IMR-90 (cell line): ENCODE measurements at regions not wholly inside any gene's neighbourhood (a gene's known extent, or its start where the extent isn't known, plus 50 kb on each side); places are given as distances from the start of the nearest gene placed in this dataset.

Source experiments
- ATAC-seq: fragments of 200-7000 bp; cut with Tn5 transposase; 2 replicates; pipeline ENCODE4 v1.9.1; 2020; ENCODE audit warnings: low read depth, mild to moderate bottlenecking, moderate library complexity
- BruUV-seq: library from RNA; stranded (reverse); fragments of 400-500 nt; replicated peaks from 2 replicates; lab custom pipeline; 2021; lab: Mats Ljungman, UMichigan
- CTCF ChIA-PET: fragments of 300-600 bp; formaldehyde crosslinking; extraction: SDS; loops from one replicate; lab custom pipeline; 2021; ENCODE audit warnings: antibody characterized with exemption; lab: Yijun Ruan, JAX
- POLR2A ChIA-PET: fragments of 300-600 bp; sonication (Branson Sonifier 250); formaldehyde crosslinking; loops from one replicate; lab custom pipeline; 2022; ENCODE audit warnings: antibody characterized with exemption; ENCODE audit not compliant: unreplicated experiment; lab: Charles Lee
- DNase-seq: peaks from one replicate; pipeline ENCODE4 v3.0.0; 2013
- H2AFZ ChIP-seq: replicated peaks from 2 replicates; pipeline ENCODE3; 2013; ENCODE audit warnings: low read length, mild to moderate bottlenecking; ENCODE audit not compliant: poor library complexity
- H2AK5ac ChIP-seq: 2 replicates; pipeline ENCODE4 v1.6.1; 2013; ENCODE audit warnings: low read depth, low read length, inconsistent platforms
- H2AK9ac ChIP-seq: replicated peaks from 2 replicates; pipeline ENCODE3; 2013; ENCODE audit warnings: mild to moderate bottlenecking, low read depth, low read length, moderate library complexity; ENCODE audit not compliant: poor library complexity
- H2BK120ac ChIP-seq: 2 replicates; pipeline ENCODE4 v1.6.1; 2013; ENCODE audit warnings: low read depth, low read length, inconsistent platforms
- H2BK15ac ChIP-seq: 3 replicates; pipeline ENCODE4 v1.6.1; 2013; ENCODE audit warnings: low read depth, low read length, inconsistent platforms
- H2BK20ac ChIP-seq: 2 replicates; pipeline ENCODE4 v1.6.1; 2013; ENCODE audit warnings: low read depth, mild to moderate bottlenecking, inconsistent platforms, low read length, moderate library complexity
- H2BK5ac ChIP-seq: 2 replicates; pipeline ENCODE4 v1.6.1; 2013; ENCODE audit warnings: mild to moderate bottlenecking, low read depth, low read length, inconsistent platforms; ENCODE audit not compliant: poor library complexity, severe bottlenecking
- H3K14ac ChIP-seq: replicated peaks from 2 replicates; pipeline ENCODE4 v1.6.1; 2013; ENCODE audit warnings: low read depth, low read length, inconsistent platforms
- H3K18ac ChIP-seq: 2 replicates; pipeline ENCODE4 v1.6.1; 2013; ENCODE audit warnings: low read depth, low read length, control low read depth
- H3K23ac ChIP-seq: 2 replicates; pipeline ENCODE4 v1.6.1; 2013; ENCODE audit warnings: low read depth, low read length, inconsistent platforms
- H3K27ac ChIP-seq: 2 replicates; pipeline ENCODE4 v1.5.1; 2013; ENCODE audit warnings: mild to moderate bottlenecking, control low read depth, low read length; ENCODE audit not compliant: insufficient read depth
- H3K27me3 ChIP-seq: 2 replicates; pipeline ENCODE4 v1.6.1; 2013; ENCODE audit warnings: low read length; ENCODE audit not compliant: control insufficient read depth, insufficient read depth
- H3K36me3 ChIP-seq: 2 replicates; pipeline ENCODE4 v1.6.1; 2013; ENCODE audit warnings: low read length, mixed read lengths; ENCODE audit not compliant: control insufficient read depth, insufficient read depth
- H3K4ac ChIP-seq: 2 replicates; pipeline ENCODE4 v1.6.1; 2013; ENCODE audit warnings: low read depth, low read length, inconsistent platforms
- H3K4me1 ChIP-seq: 2 replicates; pipeline ENCODE4 v1.6.1; 2013; ENCODE audit warnings: low read length, mixed read lengths; ENCODE audit not compliant: control insufficient read depth, insufficient read depth
- H3K4me2 ChIP-seq: 2 replicates; pipeline ENCODE4 v1.6.1; 2013; ENCODE audit warnings: low read depth, mild to moderate bottlenecking, control low read depth, low read length, moderate library complexity
- H3K4me3 ChIP-seq: 2 replicates; pipeline ENCODE4 v1.5.1; 2013; ENCODE audit warnings: low read depth, mild to moderate bottlenecking, control low read depth, low read length, moderate library complexity; ENCODE audit not compliant: insufficient read depth
- H3K56ac ChIP-seq: 2 replicates; pipeline ENCODE4 v1.6.1; 2013; ENCODE audit warnings: low read length, inconsistent platforms; ENCODE audit not compliant: insufficient read depth; ENCODE audit errors: extremely low read depth
- H3K79me1 ChIP-seq, 2 experiments: 2 replicates each; pipeline ENCODE4 v1.6.1; 2013; ENCODE audit warnings: low read length in 2 of 2, inconsistent platforms in 1 of 2, low read depth in 1 of 2
- H3K9ac ChIP-seq: 2 replicates; pipeline ENCODE4 v1.6.1; 2013; ENCODE audit warnings: low read depth, low read length, control low read depth
- H3K9me1 ChIP-seq: 2 replicates; pipeline ENCODE4 v1.6.1; 2013; ENCODE audit warnings: low read length, inconsistent platforms; ENCODE audit not compliant: insufficient read depth
- H3K9me3 ChIP-seq: 2 replicates; pipeline ENCODE4 v1.6.1; 2013; ENCODE audit warnings: low read length; ENCODE audit not compliant: control insufficient read depth, insufficient read depth
- H4K20me1 ChIP-seq: 2 replicates; pipeline ENCODE4 v1.6.1; 2013; ENCODE audit warnings: low read length, inconsistent platforms; ENCODE audit not compliant: insufficient read depth
- H4K5ac ChIP-seq: 2 replicates; pipeline ENCODE4 v1.6.1; 2013; ENCODE audit warnings: mild to moderate bottlenecking, low read depth, low read length, control low read depth
- H4K8ac ChIP-seq, 2 experiments: 2 replicates each; pipeline ENCODE4 v1.6.1; 2013; ENCODE audit warnings: low read depth in 2 of 2, low read length in 2 of 2, control low read depth in 1 of 2, inconsistent platforms in 1 of 2
- H4K91ac ChIP-seq: 2 replicates; pipeline ENCODE4 v1.6.1; 2013; ENCODE audit warnings: low read depth, low read length, inconsistent platforms; ENCODE audit not compliant: insufficient read depth
- CHD1 ChIP-seq: IDR thresholded peaks from 2 replicates; pipeline ENCODE4 v1.6.1; 2012; ENCODE audit warnings: low read depth, low read length, improper control_type of control experiment
- ELK1 ChIP-seq: fragments of 150-350 bp; IDR thresholded peaks from 2 replicates; pipeline ENCODE4 v1.6.1; 2016; ENCODE audit warnings: low read depth, mild to moderate bottlenecking, low read length, moderate library complexity, borderline replicate concordance
- MXI1 ChIP-seq: IDR thresholded peaks from 2 replicates; pipeline ENCODE4 v1.6.1; 2012; ENCODE audit warnings: low read depth, mild to moderate bottlenecking, low read length, moderate library complexity, borderline replicate concordance
- RFX5 ChIP-seq: IDR thresholded peaks from 2 replicates; pipeline ENCODE4 v1.8.0; 2012; ENCODE audit warnings: low read depth, mild to moderate bottlenecking, low read length, moderate library complexity
- SMC3 ChIP-seq: fragments of 150-350 bp; IDR thresholded peaks from 2 replicates; pipeline ENCODE4 v1.6.1; 2016; ENCODE audit warnings: low read depth, mild to moderate bottlenecking, antibody characterized with exemption, low read length, moderate library complexity
- WGBS, 2 experiments: methylation state at CpG; one replicate each; pipeline versions ENCODE4 v1.1.5 to v1.1.7; 2013; ENCODE audit warnings: missing lambda C conversion rate in 2 of 2; ENCODE audit not compliant: insufficient read length in 1 of 2; ENCODE audit errors: extremely low coverage in 2 of 2; 5-methylcytosine and 5-hydroxymethylcytosine counted together
- dilution Hi-C: fragments of 300-500 bp; cut with HindIII; formaldehyde crosslinking; loops from one replicate; pipeline ENCODE4 v1.14.3; 2018; ENCODE audit warnings: low sequenced_read_pairs; ENCODE audit not compliant: unreplicated experiment
- in situ Hi-C: fragments of 300-500 bp; cut with MboI; formaldehyde crosslinking; loops from 3 replicates; pipeline ENCODE4 v1.14.3; 2019; ENCODE audit warnings: low sequenced_read_pairs, inconsistent platforms, mixed read lengths
- intact Hi-C: fragments of 100-400 bp; cut with micrococcal nuclease; formaldehyde crosslinking; loops from 2 replicates; pipeline ENCODE4 v1.10.0; 2022

GRCh38 chr10:83176901-83177300 lies 962.4 kb upstream of the GHITM start:
- Histone ChIP-seq H2BK20ac (no peak overlapping the region), H2BK5ac (no peak overlapping the region), H4K8ac (no peak overlapping the region), H3K27ac (no peak overlapping the region), H3K9me1 (no peaks in the 10 kb centered on the region), H2AK5ac (no peak overlapping the region), H2AK9ac (no peak overlapping the region), H3K14ac (no peak overlapping the region), H2BK15ac (no peak overlapping the region), H3K4me2 (no peak overlapping the region), H3K4ac (no peak overlapping the region), H3K23ac (no peak overlapping the region), H4K91ac (no peak overlapping the region), H2BK120ac (no peak overlapping the region), H3K4me1 (no peaks in the 10 kb centered on the region), H4K20me1 (no peaks in the 10 kb centered on the region), H3K9ac (no peak overlapping the region), H3K4me3 (no peak overlapping the region), H3K18ac (no peak overlapping the region), H4K5ac (no peak overlapping the region), H3K27me3 (no peaks in the 10 kb centered on the region), H3K36me3 (no peaks in the 10 kb centered on the region), H2AFZ (no peak overlapping the region), H3K79me1 (no peaks in the 10 kb centered on the region), H3K9me3 (peaks cover 11% of the 10 kb centered on the region), H3K56ac (no peak overlapping the region)
- DNase-seq (no peak), ATAC-seq (no peak)
- no CpG with 5 or more reads among the region's 2 CpGs for WGBS, 2 experiments
- TF ChIP-seq ELK1 (no peak), SMC3 (no peak), MXI1 (no peak), RFX5 (no peak), CHD1 (no peak)
- dilution Hi-C loops (no loop called here), intact Hi-C loops (no loop called here), in situ Hi-C loops (no loop called here)
- ChIA-PET CTCF (no interaction called here), POLR2A (no interaction called here)
- BruUV-seq, result no TSS peak
